IMR-90 (cell line): ENCODE measurements at regions not wholly inside any gene's neighbourhood (a gene's known extent, or its start where the extent isn't known, plus 50 kb on each side); places are given as distances from the start of the nearest gene placed in this dataset.

Experiments
- ATAC-seq: fragments of 200-7000 bp; cut with Tn5 transposase; 2 replicates; pipeline ENCODE4 v1.9.1; 2020; ENCODE audit warnings: low read depth, mild to moderate bottlenecking, moderate library complexity
- BruUV-seq: library from RNA; stranded (reverse); fragments of 400-500 nt; replicated peaks from 2 replicates; lab custom pipeline; 2021; lab: Mats Ljungman, UMichigan
- CTCF ChIA-PET: fragments of 300-600 bp; formaldehyde crosslinking; extraction: SDS; loops from one replicate; lab custom pipeline; 2021; ENCODE audit warnings: antibody characterized with exemption; lab: Yijun Ruan, JAX
- POLR2A ChIA-PET: fragments of 300-600 bp; sonication (Branson Sonifier 250); formaldehyde crosslinking; loops from one replicate; lab custom pipeline; 2022; ENCODE audit warnings: antibody characterized with exemption; ENCODE audit not compliant: unreplicated experiment; lab: Charles Lee
- DNase-seq: peaks from one replicate; pipeline ENCODE4 v3.0.0; 2013
- H2AFZ ChIP-seq: replicated peaks from 2 replicates; pipeline ENCODE3; 2013; ENCODE audit warnings: low read length, mild to moderate bottlenecking; ENCODE audit not compliant: poor library complexity
- H2AK5ac ChIP-seq: 2 replicates; pipeline ENCODE4 v1.6.1; 2013; ENCODE audit warnings: low read depth, low read length, inconsistent platforms
- H2AK9ac ChIP-seq: replicated peaks from 2 replicates; pipeline ENCODE3; 2013; ENCODE audit warnings: mild to moderate bottlenecking, low read depth, low read length, moderate library complexity; ENCODE audit not compliant: poor library complexity
- H2BK120ac ChIP-seq: 2 replicates; pipeline ENCODE4 v1.6.1; 2013; ENCODE audit warnings: low read depth, low read length, inconsistent platforms
- H2BK15ac ChIP-seq: 3 replicates; pipeline ENCODE4 v1.6.1; 2013; ENCODE audit warnings: low read depth, low read length, inconsistent platforms
- H2BK20ac ChIP-seq: 2 replicates; pipeline ENCODE4 v1.6.1; 2013; ENCODE audit warnings: low read depth, mild to moderate bottlenecking, inconsistent platforms, low read length, moderate library complexity
- H2BK5ac ChIP-seq: 2 replicates; pipeline ENCODE4 v1.6.1; 2013; ENCODE audit warnings: mild to moderate bottlenecking, low read depth, low read length, inconsistent platforms; ENCODE audit not compliant: poor library complexity, severe bottlenecking
- H3K14ac ChIP-seq: replicated peaks from 2 replicates; pipeline ENCODE4 v1.6.1; 2013; ENCODE audit warnings: low read depth, low read length, inconsistent platforms
- H3K18ac ChIP-seq: 2 replicates; pipeline ENCODE4 v1.6.1; 2013; ENCODE audit warnings: low read depth, low read length, control low read depth
- H3K23ac ChIP-seq: 2 replicates; pipeline ENCODE4 v1.6.1; 2013; ENCODE audit warnings: low read depth, low read length, inconsistent platforms
- H3K27ac ChIP-seq: 2 replicates; pipeline ENCODE4 v1.5.1; 2013; ENCODE audit warnings: mild to moderate bottlenecking, control low read depth, low read length; ENCODE audit not compliant: insufficient read depth
- H3K27me3 ChIP-seq: 2 replicates; pipeline ENCODE4 v1.6.1; 2013; ENCODE audit warnings: low read length; ENCODE audit not compliant: control insufficient read depth, insufficient read depth
- H3K36me3 ChIP-seq: 2 replicates; pipeline ENCODE4 v1.6.1; 2013; ENCODE audit warnings: low read length, mixed read lengths; ENCODE audit not compliant: control insufficient read depth, insufficient read depth
- H3K4ac ChIP-seq: 2 replicates; pipeline ENCODE4 v1.6.1; 2013; ENCODE audit warnings: low read depth, low read length, inconsistent platforms
- H3K4me1 ChIP-seq: 2 replicates; pipeline ENCODE4 v1.6.1; 2013; ENCODE audit warnings: low read length, mixed read lengths; ENCODE audit not compliant: control insufficient read depth, insufficient read depth
- H3K4me2 ChIP-seq: 2 replicates; pipeline ENCODE4 v1.6.1; 2013; ENCODE audit warnings: low read depth, mild to moderate bottlenecking, control low read depth, low read length, moderate library complexity
- H3K4me3 ChIP-seq: 2 replicates; pipeline ENCODE4 v1.5.1; 2013; ENCODE audit warnings: low read depth, mild to moderate bottlenecking, control low read depth, low read length, moderate library complexity; ENCODE audit not compliant: insufficient read depth
- H3K56ac ChIP-seq: 2 replicates; pipeline ENCODE4 v1.6.1; 2013; ENCODE audit warnings: low read length, inconsistent platforms; ENCODE audit not compliant: insufficient read depth; ENCODE audit errors: extremely low read depth
- H3K79me1 ChIP-seq, 2 experiments: 2 replicates each; pipeline ENCODE4 v1.6.1; 2013; ENCODE audit warnings: low read length in 2 of 2, inconsistent platforms in 1 of 2, low read depth in 1 of 2
- H3K9ac ChIP-seq: 2 replicates; pipeline ENCODE4 v1.6.1; 2013; ENCODE audit warnings: low read depth, low read length, control low read depth
- H3K9me1 ChIP-seq: 2 replicates; pipeline ENCODE4 v1.6.1; 2013; ENCODE audit warnings: low read length, inconsistent platforms; ENCODE audit not compliant: insufficient read depth
- H3K9me3 ChIP-seq: 2 replicates; pipeline ENCODE4 v1.6.1; 2013; ENCODE audit warnings: low read length; ENCODE audit not compliant: control insufficient read depth, insufficient read depth
- H4K20me1 ChIP-seq: 2 replicates; pipeline ENCODE4 v1.6.1; 2013; ENCODE audit warnings: low read length, inconsistent platforms; ENCODE audit not compliant: insufficient read depth
- H4K5ac ChIP-seq: 2 replicates; pipeline ENCODE4 v1.6.1; 2013; ENCODE audit warnings: mild to moderate bottlenecking, low read depth, low read length, control low read depth
- H4K8ac ChIP-seq, 2 experiments: 2 replicates each; pipeline ENCODE4 v1.6.1; 2013; ENCODE audit warnings: low read depth in 2 of 2, low read length in 2 of 2, control low read depth in 1 of 2, inconsistent platforms in 1 of 2
- H4K91ac ChIP-seq: 2 replicates; pipeline ENCODE4 v1.6.1; 2013; ENCODE audit warnings: low read depth, low read length, inconsistent platforms; ENCODE audit not compliant: insufficient read depth
- BHLHE40 ChIP-seq: fragments of 150-350 bp; IDR thresholded peaks from 2 replicates; pipeline ENCODE4 v1.6.1; 2016; ENCODE audit warnings: mild to moderate bottlenecking, low read depth, low read length
- CHD1 ChIP-seq: IDR thresholded peaks from 2 replicates; pipeline ENCODE4 v1.6.1; 2012; ENCODE audit warnings: low read depth, low read length, improper control_type of control experiment
- FOS ChIP-seq: fragments of 150-350 bp; IDR thresholded peaks from 2 replicates; pipeline ENCODE4 v1.6.1; 2016; ENCODE audit warnings: low read depth, low read length
- POLR2A ChIP-seq: IDR thresholded peaks from 2 replicates; pipeline ENCODE4 v1.6.1; 2012; ENCODE audit warnings: mild to moderate bottlenecking, low read depth, low read length
- RFX5 ChIP-seq: IDR thresholded peaks from 2 replicates; pipeline ENCODE4 v1.8.0; 2012; ENCODE audit warnings: low read depth, mild to moderate bottlenecking, low read length, moderate library complexity
- WGBS, 2 experiments: methylation state at CpG; one replicate each; pipeline versions ENCODE4 v1.1.5 to v1.1.7; 2013; ENCODE audit warnings: missing lambda C conversion rate in 2 of 2; ENCODE audit not compliant: insufficient read length in 1 of 2; ENCODE audit errors: extremely low coverage in 2 of 2; 5-methylcytosine and 5-hydroxymethylcytosine counted together
- dilution Hi-C: fragments of 300-500 bp; cut with HindIII; formaldehyde crosslinking; loops from one replicate; pipeline ENCODE4 v1.14.3; 2018; ENCODE audit warnings: low sequenced_read_pairs; ENCODE audit not compliant: unreplicated experiment
- in situ Hi-C: fragments of 300-500 bp; cut with MboI; formaldehyde crosslinking; loops from 3 replicates; pipeline ENCODE4 v1.14.3; 2019; ENCODE audit warnings: low sequenced_read_pairs, inconsistent platforms, mixed read lengths
- intact Hi-C: fragments of 100-400 bp; cut with micrococcal nuclease; formaldehyde crosslinking; loops from 2 replicates; pipeline ENCODE4 v1.10.0; 2022

GRCh38 chrX:6718766-6719165 lies 183.8 kb upstream of the VCX3A start:
- Histone ChIP-seq H3K27me3 (no peaks in the 10 kb centered on the region), H4K8ac (no peak overlapping the region), H2AFZ (no peak overlapping the region), H3K56ac (no peak overlapping the region), H2BK20ac (no peak overlapping the region), H4K91ac (no peak overlapping the region), H3K4ac (no peak overlapping the region), H3K4me3 (no peak overlapping the region), H2AK9ac (no peak overlapping the region), H3K9me3 (peaks cover 5% of the 10 kb centered on the region), H2BK5ac (no peak overlapping the region), H3K36me3 (no peaks in the 10 kb centered on the region), H4K5ac (no peak overlapping the region), H3K4me2 (no peak overlapping the region), H4K20me1 (no peaks in the 10 kb centered on the region), H2BK15ac (no peak overlapping the region), H3K23ac (no peak overlapping the region), H3K9ac (no peak overlapping the region), H2AK5ac (no peak overlapping the region), H3K79me1 (no peaks in the 10 kb centered on the region), H3K4me1 (no peaks in the 10 kb centered on the region), H3K14ac (no peak overlapping the region), H3K27ac (no peak overlapping the region), H2BK120ac (no peak overlapping the region), H3K18ac (no peak overlapping the region), H3K9me1 (no peaks in the 10 kb centered on the region)
- no TSS peak for BruUV-seq
- intact Hi-C loops: no loop called here
- ChIA-PET POLR2A (no interaction called here), CTCF (no interaction called here)
- WGBS, 2 experiments: 38% methylated on average over 5 of the region's 6 CpGs; no CpG with 5 or more reads in 1 of the 2 experiments
- ATAC-seq: no peak
- no peak for DNase-seq
- in situ Hi-C loops: no loop called here
- dilution Hi-C loops: no loop called here
- TF ChIP-seq BHLHE40 (no peak), CHD1 (no peak), POLR2A (no peak), RFX5 (no peak), FOS (no peak)
